ENCODE measurements at regions not wholly inside any gene's neighbourhood (a gene's known extent, or its start where the extent isn't known, plus 50 kb on each side); places are given as distances from the start of the nearest gene placed in this dataset.
"Not testable (repeated sequence)": the region's sequence is repeated elsewhere in the genome, so short reads cannot be mapped to it uniquely, and the experiment has no call there.

- Mint-ChIP-seq H3K27me3 (ENCODE audit: unreplicated experiment) (no peaks in the 10 kb centered on the region), H3K27ac (ENCODE audit: unreplicated experiment) (no peak overlapping the region), H3K4me3 (ENCODE audit: unreplicated experiment) (no peak overlapping the region), H3K9me3 (ENCODE audit: unreplicated experiment) (peaks cover 43% of the 10 kb centered on the region), H3K36me3 (ENCODE audit: unreplicated experiment) (no peaks in the 10 kb centered on the region), H3K4me1 (ENCODE audit: unreplicated experiment) (no peaks in the 10 kb centered on the region)
- no peak for TF ChIP-seq CTCF (IDR thresholded peaks at IDR 0.05)
- DNase-seq (ENCODE audit: extremely low spot score, unreplicated experiment): no peak
Measured at GRCh38 chr15:24224161-24224560, 451.4 kb upstream of the NPAP1 start.

- DNase-seq (ENCODE audit: extremely low spot score, unreplicated experiment); H3K4me3 Mint-ChIP-seq (ENCODE audit: unreplicated experiment); H3K4me1 Mint-ChIP-seq (ENCODE audit: unreplicated experiment); H3K27ac Mint-ChIP-seq (ENCODE audit: unreplicated experiment); H3K27me3 Mint-ChIP-seq (ENCODE audit: unreplicated experiment); H3K36me3 Mint-ChIP-seq (ENCODE audit: unreplicated experiment): not testable (repeated sequence)
- H3K9me3 Mint-ChIP-seq (ENCODE audit: unreplicated experiment): peaks cover 54% of the 10 kb centered on the region
Measured at GRCh38 chr15:24228922-24229321, 446.7 kb upstream of the NPAP1 start.

GRCh38 chr15:24233134-24233533 is 442.4 kb upstream of the NPAP1 start:
- H3K4me3 Mint-ChIP-seq (ENCODE audit: unreplicated experiment); H3K4me1 Mint-ChIP-seq (ENCODE audit: unreplicated experiment); H3K36me3 Mint-ChIP-seq (ENCODE audit: unreplicated experiment); H3K27ac Mint-ChIP-seq (ENCODE audit: unreplicated experiment); DNase-seq (ENCODE audit: extremely low spot score, unreplicated experiment); H3K27me3 Mint-ChIP-seq (ENCODE audit: unreplicated experiment): not testable (repeated sequence)
- H3K9me3 Mint-ChIP-seq (ENCODE audit: unreplicated experiment): peaks cover 42% of the 10 kb centered on the region

- not testable (repeated sequence) for H3K36me3 Mint-ChIP-seq (ENCODE audit: unreplicated experiment); H3K4me1 Mint-ChIP-seq (ENCODE audit: unreplicated experiment); H3K4me3 Mint-ChIP-seq (ENCODE audit: unreplicated experiment); H3K27ac Mint-ChIP-seq (ENCODE audit: unreplicated experiment); H3K27me3 Mint-ChIP-seq (ENCODE audit: unreplicated experiment); DNase-seq (ENCODE audit: extremely low spot score, unreplicated experiment)
- H3K9me3 Mint-ChIP-seq (ENCODE audit: unreplicated experiment): peaks cover 26% of the 10 kb centered on the region
Measured at GRCh38 chr15:24240580-24240979, 435.0 kb upstream of the NPAP1 start.

- not testable (repeated sequence) for DNase-seq (ENCODE audit: extremely low spot score, unreplicated experiment); H3K27ac Mint-ChIP-seq (ENCODE audit: unreplicated experiment); H3K27me3 Mint-ChIP-seq (ENCODE audit: unreplicated experiment); H3K4me1 Mint-ChIP-seq (ENCODE audit: unreplicated experiment); H3K36me3 Mint-ChIP-seq (ENCODE audit: unreplicated experiment); H3K4me3 Mint-ChIP-seq (ENCODE audit: unreplicated experiment)
- peaks cover 17% of the 10 kb centered on the region for H3K9me3 Mint-ChIP-seq (ENCODE audit: unreplicated experiment)
Measured at GRCh38 chr15:24259106-24259505, 416.5 kb upstream of the NPAP1 start.

GRCh38 chr15:24260407-24260806 is 415.2 kb upstream of the NPAP1 start:
- not testable (repeated sequence) for H3K27me3 Mint-ChIP-seq (ENCODE audit: unreplicated experiment); H3K4me1 Mint-ChIP-seq (ENCODE audit: unreplicated experiment); DNase-seq (ENCODE audit: extremely low spot score, unreplicated experiment); H3K27ac Mint-ChIP-seq (ENCODE audit: unreplicated experiment); H3K36me3 Mint-ChIP-seq (ENCODE audit: unreplicated experiment); H3K4me3 Mint-ChIP-seq (ENCODE audit: unreplicated experiment)
- peaks cover 18% of the 10 kb centered on the region for H3K9me3 Mint-ChIP-seq (ENCODE audit: unreplicated experiment)

- H3K4me3 Mint-ChIP-seq (ENCODE audit: unreplicated experiment); H3K36me3 Mint-ChIP-seq (ENCODE audit: unreplicated experiment); DNase-seq (ENCODE audit: extremely low spot score, unreplicated experiment); H3K27me3 Mint-ChIP-seq (ENCODE audit: unreplicated experiment); H3K27ac Mint-ChIP-seq (ENCODE audit: unreplicated experiment); H3K4me1 Mint-ChIP-seq (ENCODE audit: unreplicated experiment): not testable (repeated sequence)
- H3K9me3 Mint-ChIP-seq (ENCODE audit: unreplicated experiment): peaks cover 22% of the 10 kb centered on the region
Measured at GRCh38 chr15:24260854-24261253, 414.7 kb upstream of the NPAP1 start.

- peaks cover 38% of the 10 kb centered on the region for H3K9me3 Mint-ChIP-seq (ENCODE audit: unreplicated experiment)
- not testable (repeated sequence) for H3K4me3 Mint-ChIP-seq (ENCODE audit: unreplicated experiment); H3K36me3 Mint-ChIP-seq (ENCODE audit: unreplicated experiment); H3K27me3 Mint-ChIP-seq (ENCODE audit: unreplicated experiment); DNase-seq (ENCODE audit: extremely low spot score, unreplicated experiment); H3K4me1 Mint-ChIP-seq (ENCODE audit: unreplicated experiment); H3K27ac Mint-ChIP-seq (ENCODE audit: unreplicated experiment)
Measured at GRCh38 chr15:24268536-24269165, 406.9 kb upstream of the NPAP1 start.
